ENCODE measurements at regions not wholly inside any gene's neighbourhood (a gene's known extent, or its start where the extent isn't known, plus 50 kb on each side); places are given as distances from the start of the nearest gene placed in this dataset.

- Histone ChIP-seq H3K4me2 (ENCODE audit: low read depth, low read length, poor library complexity, severe bottlenecking) (no peak overlapping the region), H3K36me3 (ENCODE audit: insufficient read depth, low read length) (no peaks in the 10 kb centered on the region), H3K9me2 (replicated peaks; ENCODE audit: low read depth, low read length) (no peaks in the 10 kb centered on the region), H2AFZ (ENCODE audit: low read length) (no peak overlapping the region), H3K79me2 (ENCODE audit: insufficient read depth, low read length) (no peaks in the 10 kb centered on the region), H3K4me3 (ENCODE audit: low read length, poor library complexity, severe bottlenecking) (no peak overlapping the region), H3F3A (ENCODE audit: low read depth) (no peaks in the 10 kb centered on the region), H3K27me3 (ENCODE audit: insufficient read depth, low read length, poor library complexity, severe bottlenecking) (no peaks in the 10 kb centered on the region), H3K9ac (ENCODE audit: low read depth, low read length, poor library complexity, severe bottlenecking) (no peak overlapping the region), H4K20me1 (ENCODE audit: insufficient read depth, low read length, poor library complexity, severe bottlenecking) (no peaks in the 10 kb centered on the region), H3K4me1 (ENCODE audit: insufficient read depth, low read length, poor library complexity, severe bottlenecking) (no peaks in the 10 kb centered on the region), H3K9me3 (ENCODE audit: insufficient read depth, low read depth, low read length) (no peaks in the 10 kb centered on the region)
- no peak for TF ChIP-seq CTCF (conservative IDR thresholded peaks at IDR 0.05; ENCODE audit: low read length)
- TF ChIP-seq EZH2phosphoT487 (IDR thresholded peaks at IDR 0.05; ENCODE audit: borderline replicate concordance), result no peak
These were observed 191.5 kb downstream of the ZFP36L2 start for GRCh38 chr2:43034921-43035320.

- no peaks in the 10 kb centered on the region for H3K4me1 ChIP-seq (ENCODE audit: insufficient read depth, low read length, poor library complexity, severe bottlenecking)
- no peaks in the 10 kb centered on the region for H3K9me2 ChIP-seq (replicated peaks; ENCODE audit: low read depth, low read length)
- no peak overlapping the region for H2AFZ ChIP-seq (ENCODE audit: low read length)
- no peak overlapping the region for H3K9ac ChIP-seq (ENCODE audit: low read depth, low read length, poor library complexity, severe bottlenecking)
- H3K9me3 ChIP-seq (ENCODE audit: insufficient read depth, low read depth, low read length), result no peaks in the 10 kb centered on the region
- H4K20me1 ChIP-seq (ENCODE audit: insufficient read depth, low read length, poor library complexity, severe bottlenecking), result no peaks in the 10 kb centered on the region
- no peaks in the 10 kb centered on the region for H3F3A ChIP-seq (ENCODE audit: low read depth)
- H3K79me2 ChIP-seq (ENCODE audit: insufficient read depth, low read length), result no peaks in the 10 kb centered on the region
- H3K4me2 ChIP-seq (ENCODE audit: low read depth, low read length, poor library complexity, severe bottlenecking), result no peak overlapping the region
- TF ChIP-seq CTCF (conservative IDR thresholded peaks at IDR 0.05; ENCODE audit: low read length) (no peak), EZH2phosphoT487 (IDR thresholded peaks at IDR 0.05; ENCODE audit: borderline replicate concordance) (no peak)
- no peaks in the 10 kb centered on the region for H3K36me3 ChIP-seq (ENCODE audit: insufficient read depth, low read length)
- no peak overlapping the region for H3K4me3 ChIP-seq (ENCODE audit: low read length, poor library complexity, severe bottlenecking)
- H3K27me3 ChIP-seq (ENCODE audit: insufficient read depth, low read length, poor library complexity, severe bottlenecking), result no peaks in the 10 kb centered on the region
These were observed 192.2 kb downstream of the ZFP36L2 start for GRCh38 chr2:43034242-43034619.

- Histone ChIP-seq H3K9me3 (ENCODE audit: insufficient read depth, low read depth, low read length) (no peaks in the 10 kb centered on the region), H3K4me2 (ENCODE audit: low read depth, low read length, poor library complexity, severe bottlenecking) (no peak overlapping the region), H3K9me2 (replicated peaks; ENCODE audit: low read depth, low read length) (no peaks in the 10 kb centered on the region), H3K4me1 (ENCODE audit: insufficient read depth, low read length, poor library complexity, severe bottlenecking) (no peaks in the 10 kb centered on the region), H3K79me2 (ENCODE audit: insufficient read depth, low read length) (no peaks in the 10 kb centered on the region), H3K4me3 (ENCODE audit: low read length, poor library complexity, severe bottlenecking) (no peak overlapping the region), H3K36me3 (ENCODE audit: insufficient read depth, low read length) (no peaks in the 10 kb centered on the region), H3F3A (ENCODE audit: low read depth) (no peaks in the 10 kb centered on the region), H4K20me1 (ENCODE audit: insufficient read depth, low read length, poor library complexity, severe bottlenecking) (no peaks in the 10 kb centered on the region), H2AFZ (ENCODE audit: low read length) (no peak overlapping the region), H3K9ac (ENCODE audit: low read depth, low read length, poor library complexity, severe bottlenecking) (no peak overlapping the region), H3K27me3 (ENCODE audit: insufficient read depth, low read length, poor library complexity, severe bottlenecking) (no peaks in the 10 kb centered on the region)
- TF ChIP-seq EZH2phosphoT487 (IDR thresholded peaks at IDR 0.05; ENCODE audit: borderline replicate concordance), result no peak
- no peak for TF ChIP-seq CTCF (conservative IDR thresholded peaks at IDR 0.05; ENCODE audit: low read length)
These were observed 192.8 kb downstream of the ZFP36L2 start for GRCh38 chr2:43033466-43034241.

Data from Loucy (cell line).